HUDEP-2 (cell line): ENCODE measurements at regions not wholly inside any gene's neighbourhood (a gene's known extent, or its start where the extent isn't known, plus 50 kb on each side); places are given as distances from the start of the nearest gene placed in this dataset.

Experiments
- DNase-seq, 76 experiments: peaks; one replicate each; lab custom pipeline; 2025; ENCODE audit not compliant: unreplicated experiment in 76 of 76; lab: John Stamatoyannopoulos, UW

DNA sequence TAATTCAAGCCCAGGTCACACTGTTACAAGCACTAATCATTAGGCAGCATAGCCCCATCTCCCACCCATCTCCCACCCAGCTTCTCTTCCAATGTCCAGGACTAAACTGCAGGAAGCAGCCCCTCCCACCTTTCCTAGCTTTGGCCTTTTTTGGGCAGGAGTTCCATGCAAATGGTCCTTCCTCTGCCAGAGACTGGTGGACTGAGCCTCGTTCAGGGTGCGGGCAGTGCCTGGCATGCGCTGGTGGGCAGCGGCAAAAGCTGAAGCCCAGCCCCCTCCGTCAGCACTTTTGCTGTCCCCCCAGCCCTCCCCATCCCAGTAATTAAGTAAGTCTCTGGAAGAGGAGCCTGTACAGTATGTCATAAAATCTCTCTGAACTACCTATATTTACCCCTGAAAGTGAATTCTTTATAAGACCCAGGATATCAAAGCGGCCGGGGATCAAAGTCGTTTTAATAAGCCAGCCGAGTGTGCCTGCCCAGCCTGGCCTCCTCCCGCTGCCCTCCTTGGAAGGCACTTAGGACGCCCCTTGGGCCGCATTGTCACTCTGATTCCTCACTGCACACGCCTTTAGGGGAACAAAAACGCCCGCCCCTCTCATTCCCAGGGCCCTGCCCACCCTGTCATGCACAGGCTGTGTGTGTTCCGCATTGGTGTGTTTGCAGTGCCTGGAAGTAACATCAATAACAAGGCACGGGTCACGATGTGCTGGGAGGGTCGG, 109.9 kb downstream of the IRX5 start:
- no peak for DNase-seq

- no peak for DNase-seq
Observed at GRCh38 chr16:55041540-55042234, 111.0 kb downstream of the IRX5 start.

DNA sequence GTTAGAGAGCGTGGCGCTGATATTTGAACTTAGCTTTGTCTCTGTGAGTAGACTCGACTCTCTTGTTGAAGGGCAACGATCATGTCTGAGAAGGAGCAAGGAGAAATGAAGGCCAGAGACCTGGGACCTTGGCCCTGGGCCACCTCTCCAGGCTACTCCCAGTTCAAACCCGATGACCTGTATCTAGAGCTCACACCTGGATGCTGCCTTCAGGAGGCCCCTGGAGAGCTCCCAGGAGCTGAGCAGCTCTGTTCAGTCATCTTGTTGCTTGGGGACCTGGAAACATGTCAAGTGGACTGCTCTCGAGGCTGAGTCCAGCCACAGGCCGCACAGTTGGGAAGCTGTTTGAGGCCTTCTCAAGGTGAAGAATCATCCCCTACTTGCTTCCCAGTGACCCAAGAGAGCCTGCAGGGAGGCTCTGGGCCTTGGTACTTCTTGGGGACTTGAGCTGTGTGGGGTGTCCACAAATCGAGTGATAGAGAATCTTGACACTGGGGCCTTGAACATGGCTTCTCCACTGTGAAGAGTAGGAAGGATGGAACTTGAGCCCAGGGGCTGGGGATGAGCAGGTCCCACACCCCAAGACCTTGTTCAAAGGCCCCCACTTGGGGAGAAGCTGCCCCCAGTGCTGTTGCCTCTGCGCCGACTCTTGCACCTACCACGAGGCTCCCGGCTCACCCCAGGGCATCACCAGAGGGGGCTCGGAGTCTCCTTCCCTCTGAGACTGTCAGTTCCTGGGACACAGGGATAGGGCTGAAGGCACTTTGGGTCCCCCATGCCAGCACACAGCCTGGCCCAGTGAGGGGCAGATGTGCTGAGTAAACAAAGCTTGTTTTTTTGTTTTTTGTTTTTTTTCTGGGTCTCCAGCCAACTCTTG, 112.1 kb downstream of the IRX5 start:
- no peak for DNase-seq

- DNase-seq: no peak
Observed at GRCh38 chr16:55043499-55043898, 112.8 kb downstream of the IRX5 start.

DNA sequence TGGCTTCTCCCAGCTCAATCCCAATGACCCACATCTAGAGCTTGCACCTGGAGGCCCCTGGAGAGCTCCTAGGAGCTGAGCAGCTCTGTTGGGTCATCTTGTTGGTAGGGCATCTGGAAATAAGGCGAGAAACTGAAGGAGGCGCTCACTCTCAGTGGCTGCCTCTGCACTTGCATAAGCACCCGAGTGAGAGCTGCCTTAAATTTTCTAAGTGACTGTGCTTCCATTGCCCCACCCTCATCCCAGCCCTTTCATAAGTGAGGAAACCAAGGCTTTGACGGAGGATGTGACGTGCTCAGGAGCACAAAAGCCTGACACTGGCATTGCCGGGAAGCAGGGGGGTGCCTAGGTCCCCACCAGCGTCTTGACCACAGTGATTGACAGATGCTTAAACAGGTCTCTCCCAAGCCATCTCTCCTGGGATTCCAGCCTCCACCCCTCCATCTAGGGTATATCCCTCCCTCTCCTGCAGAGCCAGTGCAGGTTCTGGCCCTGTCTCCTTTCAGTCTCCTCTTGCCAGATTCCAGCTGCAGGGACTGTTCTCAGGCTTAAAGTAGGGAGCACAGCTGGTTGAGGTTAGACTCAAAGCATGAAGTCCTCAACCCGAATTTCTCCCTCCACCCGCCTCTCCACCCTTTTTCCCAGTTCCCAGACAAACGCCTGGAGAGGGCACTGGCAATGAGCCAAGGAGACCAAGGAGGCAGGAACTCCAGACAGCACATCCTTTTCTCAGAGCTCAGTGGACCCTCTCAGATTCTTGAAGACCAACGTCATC, 113.7 kb downstream of the IRX5 start:
- no peak for DNase-seq

DNA sequence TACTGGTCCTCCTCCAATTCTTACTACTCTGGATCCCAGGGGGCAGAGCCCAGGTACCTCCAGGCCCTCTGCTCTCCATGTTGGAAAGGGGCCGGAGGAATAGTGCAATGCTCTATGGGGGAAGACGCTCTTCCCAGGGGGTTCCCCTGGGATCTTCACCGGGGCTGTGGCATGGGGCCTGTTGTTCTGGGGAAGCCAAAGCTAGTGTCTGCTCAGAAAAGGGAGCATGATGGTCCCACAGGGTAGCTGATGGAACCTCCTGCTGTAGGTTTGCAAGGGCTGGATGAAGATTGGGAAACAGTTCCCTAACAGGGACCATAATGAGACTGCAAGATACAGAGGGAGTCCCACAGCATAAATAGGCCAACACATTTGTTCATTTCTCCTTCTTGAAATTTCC, 114.7 kb downstream of the IRX5 start:
- DNase-seq: no peak

GRCh38 chr16:55045756-55046460, 115.2 kb downstream of the IRX5 start:
- DNase-seq: no peak

DNA sequence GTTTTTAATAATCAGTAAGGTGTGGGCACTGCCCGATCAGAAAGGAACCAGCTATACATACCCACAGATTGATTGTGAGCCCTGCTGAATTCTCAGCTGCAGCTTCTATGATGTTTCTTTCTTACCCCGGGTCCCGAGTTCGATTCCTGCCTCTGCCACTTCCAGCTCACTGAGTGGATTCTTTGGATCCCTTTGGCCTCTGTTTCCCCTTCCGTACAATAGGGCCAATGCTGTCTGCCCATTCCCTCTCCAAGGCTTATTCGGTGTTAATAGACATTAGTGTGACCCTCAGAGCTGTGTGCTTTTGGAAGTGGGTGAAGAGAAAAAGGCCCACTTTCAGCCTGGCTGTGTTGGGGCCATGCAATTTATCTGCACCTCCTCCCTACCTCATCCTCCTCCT, 115.8 kb downstream of the IRX5 start:
- DNase-seq: no peak

DNA sequence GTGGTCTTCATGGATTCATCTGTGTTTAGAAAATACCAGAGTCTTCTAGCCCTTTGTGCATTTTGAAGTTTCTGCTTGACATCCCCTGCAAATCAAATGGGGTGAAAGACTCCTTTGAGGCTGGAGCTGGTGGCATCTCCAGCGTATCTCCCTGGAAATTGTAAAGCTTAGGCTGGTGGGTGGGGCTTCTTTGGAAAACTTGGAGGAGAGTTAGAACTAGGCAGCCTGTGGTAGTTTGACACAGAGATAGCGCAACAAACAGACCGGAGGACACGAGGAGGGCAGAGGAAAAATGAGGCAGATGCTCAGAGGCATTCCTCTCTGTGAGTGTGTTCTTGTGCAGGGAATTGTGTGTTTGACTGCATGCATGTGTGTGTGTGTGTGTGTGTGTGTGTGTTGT, 116.3 kb downstream of the IRX5 start:
- DNase-seq: no peak

GRCh38 chr16:55047331-55047730, 116.7 kb downstream of the IRX5 start:
- DNase-seq: no peak

DNA sequence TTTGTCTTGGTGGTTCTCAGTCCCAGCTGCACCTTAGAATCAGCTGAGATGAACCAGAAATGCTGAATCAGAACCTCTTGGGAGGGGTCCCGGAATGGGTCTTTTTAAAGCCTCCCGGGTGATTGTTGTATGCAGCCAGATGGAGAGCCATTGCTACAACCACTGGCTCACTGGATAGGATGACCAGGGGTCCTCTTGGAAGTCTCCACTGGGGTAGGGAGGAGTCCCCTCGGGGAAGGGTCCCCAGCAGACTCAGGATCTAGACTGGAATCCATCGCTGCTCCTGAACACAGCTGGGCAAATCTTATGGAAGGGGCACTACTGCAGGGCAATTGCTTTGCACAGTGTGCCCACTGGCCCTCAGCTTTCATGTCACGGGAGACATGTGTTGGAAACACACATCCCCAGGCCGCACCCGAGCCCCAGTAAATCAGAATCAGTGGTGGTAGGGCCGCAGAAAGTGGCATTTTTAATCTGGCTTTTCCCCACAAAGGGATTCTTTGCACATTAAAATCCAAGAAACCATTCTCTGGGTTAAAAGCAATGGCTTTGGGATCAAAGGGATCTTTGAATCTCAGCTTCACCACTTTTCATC, 117.3 kb downstream of the IRX5 start:
- DNase-seq: no peak

- no peak for DNase-seq
Observed at GRCh38 chr16:55048745-55049144, 118.1 kb downstream of the IRX5 start.

- DNase-seq: no peak
Observed at GRCh38 chr16:55051571-55052347, 121.1 kb downstream of the IRX5 start.

- no peak for DNase-seq
Observed at GRCh38 chr16:55052348-55052734, 121.7 kb downstream of the IRX5 start.

GRCh38 chr16:55052741-55053415, 122.2 kb downstream of the IRX5 start:
- DNase-seq: no peak

DNA sequence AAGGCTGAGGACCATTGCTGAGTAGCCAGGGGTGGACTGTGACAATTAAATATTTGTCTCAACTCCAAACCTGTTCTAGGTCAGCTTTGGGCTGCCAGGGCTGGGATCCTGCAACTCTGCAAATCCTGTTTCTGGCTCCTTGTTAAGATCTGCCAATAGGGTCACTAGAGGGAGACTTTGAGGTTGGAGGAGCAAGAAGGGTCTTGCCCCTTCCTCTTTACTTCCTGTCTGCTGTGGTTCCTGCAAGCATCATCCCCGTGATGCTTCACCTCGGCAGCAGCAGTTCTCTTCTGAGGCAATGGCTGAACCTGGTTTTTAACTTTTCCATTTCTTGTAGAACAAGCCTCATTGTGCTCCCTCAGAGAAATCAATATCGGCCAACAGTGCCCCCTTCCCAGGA, 124.6 kb downstream of the IRX5 start:
- no peak for DNase-seq

- no peak for DNase-seq
Observed at GRCh38 chr16:55056585-55057401, 126.1 kb downstream of the IRX5 start.

- DNase-seq: no peak
Observed at GRCh38 chr16:55057866-55058265, 127.2 kb downstream of the IRX5 start.
